NT2/D1 (cell line): ENCODE measurements at regions not wholly inside any gene's neighbourhood (a gene's known extent, or its start where the extent isn't known, plus 50 kb on each side); places are given as distances from the start of the nearest gene placed in this dataset.

Experiments
- YY1 ChIP-seq: IDR thresholded peaks from 2 replicates; pipeline ENCODE4 v1.6.1; 2011; ENCODE audit not compliant: insufficient read length, insufficient read depth
- ZNF274 ChIP-seq: IDR thresholded peaks from 2 replicates; pipeline ENCODE4 v1.6.1; 2011; ENCODE audit warnings: mild to moderate bottlenecking, low read depth, low read length

DNA sequence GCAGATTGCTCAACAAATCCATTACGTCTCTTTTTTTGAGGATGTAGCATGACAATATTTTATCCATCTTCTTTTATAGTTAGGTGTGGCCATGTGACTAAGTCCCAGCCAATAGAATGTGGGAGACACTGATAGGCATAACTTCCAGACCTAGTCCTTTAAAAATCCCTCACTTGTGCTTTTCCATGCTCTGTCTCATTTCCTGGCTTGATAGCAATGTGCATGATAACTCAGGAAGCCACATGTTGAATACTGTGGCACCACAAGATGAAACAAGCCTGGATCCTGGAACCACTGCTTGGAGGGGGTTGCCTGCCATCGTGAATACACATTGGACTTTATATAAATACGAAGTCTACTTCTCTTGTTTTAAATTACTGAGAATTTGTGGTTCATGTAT is 184.0 kb upstream of the NEIL3 start:
- TF ChIP-seq ZNF274 (no peak), YY1 (no peak)
